C4-2B (cell line): ENCODE measurements at regions not wholly inside any gene's neighbourhood (a gene's known extent, or its start where the extent isn't known, plus 50 kb on each side); places are given as distances from the start of the nearest gene placed in this dataset.

ENCODE experiments used
- CTCF ChIP-seq: fragments of 450-650 bp; conservative IDR thresholded peaks from 2 replicates; pipeline ENCODE4 v1.5.1; 2017; ENCODE audit warnings: mild to moderate bottlenecking
- ZFX ChIP-seq: fragments of 450-650 bp; IDR thresholded peaks from 2 replicates; pipeline ENCODE4 v1.6.1; 2017

- TF ChIP-seq CTCF (no peak), ZFX (no peak)
These were observed 95.8 kb upstream of the ELOVL6 start for GRCh38 chr4:110294165-110294564.
